HL-60 (cell line): ENCODE measurements at regions not wholly inside any gene's neighbourhood (a gene's known extent, or its start where the extent isn't known, plus 50 kb on each side); places are given as distances from the start of the nearest gene placed in this dataset.
"Not testable (repeated sequence)": the region's sequence is repeated elsewhere in the genome, so short reads cannot be mapped to it uniquely, and the experiment has no call there.

Experiments used
- DNase-seq, 2 experiments: peaks; one replicate each; pipeline ENCODE4 v3.0.0-alpha.2; 2010 to 2020; ENCODE audit warnings: low read depth in 1 of 2, low spot score in 1 of 2
- H3K27ac ChIP-seq: fragments of 250-450 bp; sonication (Bioruptor Pico); replicated peaks from 2 replicates; pipeline ENCODE4 v1.5.1; 2020; ENCODE audit warnings: mild to moderate bottlenecking, moderate library complexity
- H3K27me3 ChIP-seq: fragments of 250-450 bp; sonication (Bioruptor Pico); 2 replicates; pipeline ENCODE4 v1.5.1; 2021; ENCODE audit warnings: mild to moderate bottlenecking, moderate library complexity; ENCODE audit not compliant: insufficient read depth, poor library complexity, severe bottlenecking
- H3K4me3 ChIP-seq: replicated peaks from 2 replicates; pipeline ENCODE4 v1.5.1; 2011; ENCODE audit warnings: mild to moderate bottlenecking, control low read depth, low read length; ENCODE audit not compliant: insufficient read depth
- CTCF ChIP-seq: IDR thresholded peaks from one replicate; pipeline ENCODE4 v1.5.1; 2011; ENCODE audit warnings: low read length, control low read depth, inconsistent platforms; ENCODE audit not compliant: insufficient read depth
- GABPA ChIP-seq: IDR thresholded peaks from 2 replicates; pipeline ENCODE4 v1.6.1; 2012; ENCODE audit warnings: low read depth
- POLR2AphosphoS5 ChIP-seq: IDR thresholded peaks from 2 replicates; pipeline ENCODE4 v1.6.1; 2012; ENCODE audit warnings: low read depth
- REST ChIP-seq: IDR thresholded peaks from 2 replicates; pipeline ENCODE4 v1.6.1; 2012; ENCODE audit warnings: low read depth; ENCODE audit not compliant: insufficient replicate concordance
- SPI1 ChIP-seq: IDR thresholded peaks from 2 replicates; pipeline ENCODE4 v1.6.1; 2012; ENCODE audit warnings: low read depth, mild to moderate bottlenecking, borderline replicate concordance

GRCh38 chrX:56033495-56034180 is 198.5 kb upstream of the KLF8 start:
- H3K27me3 ChIP-seq, result no peaks in the 10 kb centered on the region
- no peak overlapping the region for H3K27ac ChIP-seq
- TF ChIP-seq POLR2AphosphoS5, result no peak
- no peak overlapping the region for H3K4me3 ChIP-seq
- no peak for DNase-seq

- DNase-seq, H3K27me3 ChIP-seq, H3K4me3 ChIP-seq, H3K27ac ChIP-seq: not testable (repeated sequence)
Observed at GRCh38 chrX:56052673-56053330, 179.4 kb upstream of the KLF8 start.

- no peak for DNase-seq
- TF ChIP-seq CTCF (no peak), POLR2AphosphoS5 (no peak), REST (no peak), GABPA (no peak), SPI1 (no peak)
Observed at GRCh38 chrX:56057325-56057724, 174.8 kb upstream of the KLF8 start.

GRCh38 chrX:56066016-56066415 is 166.1 kb upstream of the KLF8 start:
- H3K4me3 ChIP-seq, result no peak overlapping the region
- H3K27ac ChIP-seq, result no peak overlapping the region
- TF ChIP-seq POLR2AphosphoS5 (no peak), SPI1 (no peak), CTCF (no peak), GABPA (no peak), REST (no peak)
- no peaks in the 10 kb centered on the region for H3K27me3 ChIP-seq
- no peak for DNase-seq

More at GRCh38 chrX:56057325-56057724, 174.8 kb upstream of the KLF8 start:
- Histone ChIP-seq H3K27me3 (no peaks in the 10 kb centered on the region), H3K27ac (no peak overlapping the region), H3K4me3 (no peak overlapping the region)
